AG10803 (cell line): ENCODE measurements at regions not wholly inside any gene's neighbourhood (a gene's known extent, or its start where the extent isn't known, plus 50 kb on each side); places are given as distances from the start of the nearest gene placed in this dataset.

Experiments used
- DNase-seq: peaks from one replicate; pipeline ENCODE4 v3.0.0; 2010; ENCODE audit warnings: low read depth
- H3K4me3 ChIP-seq: 2 replicates; pipeline ENCODE4 v1.5.1; 2011; ENCODE audit warnings: mild to moderate bottlenecking, low read length, control low read depth
- TF ChIP-seq, protein P1 (sequence below): conservative IDR thresholded peaks from 2 replicates; pipeline ENCODE4 v1.5.1; 2011; ENCODE audit warnings: mild to moderate bottlenecking, low read length, control low read depth, inconsistent platforms

DNA sequence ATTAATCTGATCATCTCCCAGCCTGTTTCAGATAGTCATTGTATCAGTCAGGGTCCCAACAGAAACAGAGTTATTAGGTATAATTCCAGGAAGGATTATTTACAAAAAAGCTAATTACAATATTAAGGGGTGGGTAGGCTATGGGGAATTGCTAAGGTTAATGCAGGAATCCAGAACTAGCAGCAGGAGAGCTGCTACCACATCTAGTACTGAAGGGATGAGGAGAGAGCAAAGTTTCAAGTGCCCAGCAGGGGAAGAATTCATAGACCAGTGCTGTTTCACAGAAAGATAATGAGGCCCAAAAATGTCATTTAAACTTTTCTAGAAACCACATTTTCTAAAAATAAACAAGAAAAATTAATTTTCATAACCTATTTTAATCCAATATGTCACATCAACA, 284.2 kb downstream of the HACE1 start:
- TF ChIP-seq, protein P1, sequence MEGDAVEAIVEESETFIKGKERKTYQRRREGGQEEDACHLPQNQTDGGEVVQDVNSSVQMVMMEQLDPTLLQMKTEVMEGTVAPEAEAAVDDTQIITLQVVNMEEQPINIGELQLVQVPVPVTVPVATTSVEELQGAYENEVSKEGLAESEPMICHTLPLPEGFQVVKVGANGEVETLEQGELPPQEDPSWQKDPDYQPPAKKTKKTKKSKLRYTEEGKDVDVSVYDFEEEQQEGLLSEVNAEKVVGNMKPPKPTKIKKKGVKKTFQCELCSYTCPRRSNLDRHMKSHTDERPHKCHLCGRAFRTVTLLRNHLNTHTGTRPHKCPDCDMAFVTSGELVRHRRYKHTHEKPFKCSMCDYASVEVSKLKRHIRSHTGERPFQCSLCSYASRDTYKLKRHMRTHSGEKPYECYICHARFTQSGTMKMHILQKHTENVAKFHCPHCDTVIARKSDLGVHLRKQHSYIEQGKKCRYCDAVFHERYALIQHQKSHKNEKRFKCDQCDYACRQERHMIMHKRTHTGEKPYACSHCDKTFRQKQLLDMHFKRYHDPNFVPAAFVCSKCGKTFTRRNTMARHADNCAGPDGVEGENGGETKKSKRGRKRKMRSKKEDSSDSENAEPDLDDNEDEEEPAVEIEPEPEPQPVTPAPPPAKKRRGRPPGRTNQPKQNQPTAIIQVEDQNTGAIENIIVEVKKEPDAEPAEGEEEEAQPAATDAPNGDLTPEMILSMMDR = no peak
- no peak overlapping the region for H3K4me3 ChIP-seq
- DNase-seq = no peak

DNA sequence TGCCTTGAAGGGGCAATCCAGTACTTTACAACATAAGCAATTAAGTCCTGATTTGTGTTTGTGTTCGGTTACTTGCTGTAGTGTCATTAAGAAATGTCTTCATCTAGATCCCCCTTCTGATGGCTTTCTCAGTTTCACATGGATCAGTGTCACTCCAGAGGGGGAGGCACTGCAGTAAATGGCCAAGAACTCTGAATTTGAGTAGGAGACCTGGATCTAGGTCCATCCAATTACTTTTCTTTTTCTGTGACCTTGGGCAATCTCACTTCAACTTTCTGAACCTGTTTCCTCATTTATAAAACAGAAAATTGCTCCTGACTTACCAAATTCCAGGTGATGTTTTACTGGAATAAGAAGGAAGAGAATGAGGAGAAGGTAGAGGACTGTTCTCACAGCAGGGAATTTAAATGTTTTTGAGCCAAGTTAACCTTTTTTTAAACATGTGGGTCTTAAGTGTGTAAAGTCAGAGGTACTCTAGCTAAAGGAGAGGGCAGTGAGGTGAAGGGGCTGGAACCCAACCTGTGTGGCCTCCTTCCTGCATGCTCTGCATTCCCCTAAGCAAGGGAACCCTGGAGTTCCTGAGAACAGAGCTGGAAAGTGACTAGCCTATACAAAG, 285.5 kb downstream of the HACE1 start:
- TF ChIP-seq, protein P1 = no peak
- DNase-seq = no peak
- no peak overlapping the region for H3K4me3 ChIP-seq

DNA sequence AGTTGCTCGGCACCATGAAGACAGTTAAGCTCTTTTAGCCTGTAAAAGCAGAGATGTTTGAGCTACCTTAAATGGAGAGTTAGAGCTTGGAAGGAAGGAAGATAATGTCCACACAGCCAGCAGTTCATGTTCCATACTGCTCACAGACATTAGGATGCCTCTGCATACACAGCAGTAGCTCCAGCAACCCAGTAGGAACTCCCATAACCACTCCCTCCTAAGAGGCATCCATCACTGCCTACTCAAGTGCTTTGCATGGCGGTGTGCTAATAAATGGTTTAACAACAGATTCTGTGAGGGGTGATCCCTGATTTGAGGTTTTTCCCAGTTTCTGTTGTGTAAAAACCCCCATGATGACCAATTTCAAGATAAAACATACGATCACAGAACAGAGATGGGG, 286.4 kb downstream of the HACE1 start:
- DNase-seq = no peak
- H3K4me3 ChIP-seq = no peak overlapping the region
- TF ChIP-seq, protein P1 = no peak

DNA sequence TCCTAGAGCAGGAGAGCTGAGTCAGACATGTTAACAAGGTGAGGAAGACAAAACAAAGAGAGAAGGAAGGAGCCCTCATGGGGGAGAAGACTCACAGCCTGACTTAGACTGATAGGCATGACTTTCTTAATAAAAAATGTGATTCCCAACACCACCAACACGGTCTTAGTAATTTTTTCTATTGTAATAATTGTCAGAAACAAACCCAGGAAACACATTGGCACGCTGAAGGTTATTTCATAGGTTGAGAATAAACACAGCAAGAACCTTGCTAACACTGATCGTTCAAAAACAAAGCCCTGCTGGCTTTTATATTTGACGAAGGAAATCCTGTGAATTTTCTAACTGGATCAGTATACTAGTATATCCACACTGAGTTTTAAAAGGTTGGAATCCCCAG, 286.8 kb downstream of the HACE1 start:
- TF ChIP-seq, protein P1 = no peak
- no peak overlapping the region for H3K4me3 ChIP-seq
- DNase-seq = no peak

DNA sequence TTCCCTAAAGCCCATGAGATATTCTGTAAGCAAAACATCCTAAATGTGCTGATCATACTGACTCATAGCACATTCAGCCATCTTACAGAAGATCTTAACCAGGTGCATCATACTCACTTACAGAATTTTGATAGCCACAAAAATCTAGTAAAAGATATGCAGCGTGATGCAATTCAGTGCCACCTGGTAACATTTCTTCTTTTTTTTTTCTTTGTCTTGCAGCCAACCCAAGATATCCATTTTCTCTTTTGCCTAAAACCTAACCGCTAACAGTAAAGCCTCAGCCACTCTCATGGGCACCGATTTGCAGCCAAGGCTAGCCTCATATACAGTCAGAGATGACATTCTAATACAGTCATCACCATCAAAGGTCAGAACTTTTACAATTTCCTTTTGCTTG, 293.3 kb downstream of the HACE1 start:
- H3K4me3 ChIP-seq = no peak overlapping the region
- no peak for DNase-seq
- TF ChIP-seq, protein P1 = no peak

DNA sequence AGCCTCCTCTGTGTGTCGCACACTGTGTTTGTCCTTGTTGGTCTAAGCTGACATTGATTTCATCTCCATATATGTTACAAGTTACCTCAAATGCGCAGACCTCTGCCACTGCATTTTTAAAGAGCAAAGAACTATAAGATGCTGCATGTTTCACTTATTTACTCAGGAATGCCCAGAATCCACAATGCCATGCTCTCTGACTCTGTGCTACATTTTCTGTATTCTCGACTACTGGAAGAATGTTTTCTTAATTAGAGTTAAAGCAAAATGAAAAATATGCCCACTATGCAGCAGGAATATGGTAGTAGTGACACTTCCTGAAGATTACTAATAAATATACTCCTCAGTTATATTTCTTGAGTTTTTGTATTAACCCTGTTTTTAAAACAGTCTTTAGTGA, 296.4 kb downstream of the HACE1 start:
- DNase-seq = no peak
- no peak overlapping the region for H3K4me3 ChIP-seq
- TF ChIP-seq, protein P1 = no peak

DNA sequence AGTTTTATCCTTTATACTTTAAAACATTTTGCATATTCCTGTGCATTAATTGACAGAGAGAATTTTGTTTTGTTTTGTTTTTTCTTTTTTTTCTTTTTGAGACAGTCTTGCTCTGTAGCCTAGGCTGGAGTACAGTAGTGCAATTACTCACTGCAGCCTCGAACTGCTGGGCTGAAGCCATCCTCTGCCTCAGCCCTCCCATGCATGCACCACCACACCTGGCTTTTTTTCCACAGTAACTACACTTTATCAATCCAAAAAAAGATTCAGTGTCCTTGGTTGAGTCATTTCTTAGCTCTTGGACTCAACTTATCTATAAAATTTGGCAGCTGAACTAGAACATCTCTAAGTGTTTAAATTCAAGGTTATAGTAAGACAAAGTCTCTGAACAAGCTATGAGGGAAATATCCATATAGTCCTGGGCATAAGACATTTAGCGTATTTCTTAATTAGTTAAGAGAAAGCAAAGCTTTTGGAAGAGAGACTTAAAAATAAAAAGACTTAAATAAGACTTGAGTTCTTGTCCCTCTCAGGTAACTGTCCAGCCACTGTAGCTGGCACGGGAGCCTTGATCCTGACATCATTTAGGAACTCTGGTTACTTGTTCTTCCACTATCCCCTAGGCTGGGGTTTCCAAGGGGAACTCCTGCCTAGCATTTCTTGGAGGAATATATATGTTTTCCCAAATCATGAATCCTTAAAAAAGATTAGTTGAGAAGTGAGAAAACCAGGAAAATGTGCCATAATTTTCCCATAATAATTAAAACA, 300.1 kb downstream of the HACE1 start:
- no peak overlapping the region for H3K4me3 ChIP-seq
- TF ChIP-seq, protein P1 = no peak
- no peak for DNase-seq
